HG03558 (cell line): ENCODE measurements at regions not wholly inside any gene's neighbourhood (a gene's known extent, or its start where the extent isn't known, plus 50 kb on each side); places are given as distances from the start of the nearest gene placed in this dataset.

Experiments used
- ATAC-seq: cut with Tn5 transposase; IDR thresholded peaks from one replicate; pipeline ENCODE4 v1.9.1; 2021; ENCODE audit warnings: moderate number of reproducible peaks; ENCODE audit not compliant: unreplicated experiment; ENCODE audit errors: extremely low read depth

DNA sequence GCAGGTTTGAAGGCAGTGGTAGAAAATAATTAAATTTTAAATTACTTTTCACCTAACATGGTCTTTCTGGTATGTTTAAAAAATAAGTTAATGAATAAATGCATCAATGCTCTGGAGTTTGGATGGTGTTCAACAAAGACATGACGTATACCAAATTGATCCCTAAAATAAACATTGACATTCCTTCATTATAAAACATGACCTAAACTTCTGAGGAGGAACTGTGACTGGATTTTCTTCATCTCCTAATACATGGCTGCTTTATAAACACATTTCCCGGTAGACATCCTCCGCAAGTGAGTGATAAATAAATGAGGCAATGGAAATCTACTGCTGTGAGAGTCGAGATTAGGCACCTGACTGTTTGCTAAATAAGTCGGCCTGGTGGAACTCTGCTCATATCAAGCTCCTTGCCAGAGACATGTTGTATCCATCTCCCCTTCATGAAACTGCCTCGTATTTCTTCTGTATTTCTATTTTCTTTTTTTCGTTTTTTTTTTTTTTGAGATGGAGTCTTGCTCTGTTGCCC, 362.3 kb downstream of the RNF144A start:
- no peak for ATAC-seq

DNA sequence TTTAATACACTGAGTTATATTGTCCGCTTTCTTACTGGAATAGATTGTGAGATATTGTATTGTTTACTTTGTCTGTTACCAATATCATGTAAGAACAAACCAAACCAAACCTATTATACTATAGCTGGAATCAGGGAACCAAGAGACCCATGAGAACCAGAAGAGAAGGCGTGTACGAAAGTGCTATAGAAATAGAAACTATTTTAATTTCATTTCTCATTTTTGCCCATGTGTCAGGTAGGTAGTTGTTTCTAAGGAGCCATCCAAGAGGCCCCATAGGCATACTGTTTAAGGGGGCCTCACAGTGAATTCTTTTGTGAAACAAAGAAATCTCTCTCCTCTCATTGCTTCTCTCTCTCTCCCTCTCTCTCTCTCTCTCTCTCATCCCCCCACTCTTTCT, 363.6 kb downstream of the RNF144A start:
- no peak for ATAC-seq

- no peak for ATAC-seq
Observed at GRCh38 chr2:7281231-7282201, 364.3 kb downstream of the RNF144A start.

- ATAC-seq: no peak
Observed at GRCh38 chr2:7286120-7286519, 368.9 kb downstream of the RNF144A start.

GRCh38 chr2:7288484-7288883, 371.3 kb downstream of the RNF144A start:
- no peak for ATAC-seq

DNA sequence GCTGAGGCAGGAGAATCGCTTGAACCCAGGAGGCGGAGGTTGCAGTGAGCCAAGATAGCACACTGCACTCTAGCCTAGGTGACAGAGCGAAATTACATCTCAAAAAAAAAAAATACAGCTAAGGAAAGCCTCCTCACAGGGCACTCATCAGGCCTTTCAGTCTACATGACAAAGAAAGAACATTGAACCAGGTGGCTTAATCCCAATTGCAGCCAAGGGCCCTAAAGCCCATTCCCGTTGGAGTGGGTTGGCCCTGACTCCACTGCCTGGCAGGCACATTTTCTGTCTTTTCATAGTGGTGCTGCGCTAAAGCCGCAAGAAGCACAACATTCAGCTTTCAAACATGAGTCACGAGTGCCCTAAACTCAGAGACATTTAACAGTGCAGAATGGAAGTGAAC, 372.5 kb downstream of the RNF144A start:
- ATAC-seq: no peak

GRCh38 chr2:7292154-7292691, 375.0 kb downstream of the RNF144A start:
- ATAC-seq: no peak

GRCh38 chr2:7309582-7309981, 392.4 kb downstream of the RNF144A start:
- ATAC-seq: no peak

DNA sequence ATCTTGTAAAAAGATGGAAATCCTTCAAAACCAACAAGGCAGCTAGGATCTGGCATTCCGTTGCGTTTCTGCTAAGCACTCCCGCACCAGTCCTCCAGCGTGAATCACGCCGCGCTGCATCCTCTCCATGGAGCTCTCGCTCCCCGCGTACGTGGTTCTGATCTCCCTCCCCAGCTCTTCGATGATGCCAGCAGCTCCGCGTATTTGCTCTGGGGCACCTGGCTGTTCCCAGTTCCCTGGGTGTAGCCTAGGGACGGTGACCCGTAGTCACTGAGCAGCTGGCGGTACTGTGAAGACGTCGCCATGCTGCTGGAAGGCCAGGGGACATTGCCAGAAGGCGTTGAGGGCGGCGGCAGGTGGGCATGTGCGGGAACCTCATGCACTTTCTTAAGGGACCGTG, 407.5 kb downstream of the RNF144A start:
- no peak for ATAC-seq

DNA sequence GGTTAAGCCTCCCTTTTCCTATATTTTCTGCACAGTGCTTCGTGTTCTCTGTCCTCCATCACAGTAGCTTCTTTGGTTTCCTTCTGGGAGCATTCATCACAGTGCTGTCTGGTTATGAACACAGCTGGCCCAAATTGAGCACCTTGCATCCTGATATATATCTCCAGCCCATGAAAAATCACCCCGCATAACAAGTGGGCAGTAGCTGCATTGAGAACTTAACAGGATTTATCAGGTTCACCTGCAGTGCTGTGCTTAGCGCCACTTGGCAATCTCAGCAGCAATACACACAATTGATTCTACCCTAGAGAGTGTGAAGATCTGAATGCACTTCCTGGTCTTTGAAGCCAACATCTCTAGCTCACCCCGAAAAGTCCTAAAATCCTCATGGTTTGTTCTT, 408.0 kb downstream of the RNF144A start:
- no peak for ATAC-seq

DNA sequence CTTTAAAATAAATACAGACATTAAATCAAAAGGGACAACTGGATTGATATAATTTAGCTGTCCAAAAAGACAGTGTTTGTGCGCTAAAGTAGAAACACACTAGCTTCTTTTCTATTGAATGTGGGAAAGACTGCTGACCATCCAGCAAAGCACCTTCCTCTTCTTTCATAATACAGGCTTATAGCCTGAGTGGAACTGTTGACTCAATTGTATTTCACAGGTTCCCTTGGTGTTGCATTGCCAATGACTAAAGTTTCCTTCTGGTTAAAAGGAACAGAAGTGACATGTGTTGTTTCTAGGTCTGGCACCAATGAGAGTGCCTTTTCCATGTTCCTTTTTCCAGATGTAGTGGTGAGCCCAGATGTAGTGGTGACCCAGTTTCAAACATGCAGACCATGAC, 412.3 kb downstream of the RNF144A start:
- ATAC-seq: no peak

- no peak for ATAC-seq
Observed at GRCh38 chr2:7333189-7333765, 416.1 kb downstream of the RNF144A start.

DNA sequence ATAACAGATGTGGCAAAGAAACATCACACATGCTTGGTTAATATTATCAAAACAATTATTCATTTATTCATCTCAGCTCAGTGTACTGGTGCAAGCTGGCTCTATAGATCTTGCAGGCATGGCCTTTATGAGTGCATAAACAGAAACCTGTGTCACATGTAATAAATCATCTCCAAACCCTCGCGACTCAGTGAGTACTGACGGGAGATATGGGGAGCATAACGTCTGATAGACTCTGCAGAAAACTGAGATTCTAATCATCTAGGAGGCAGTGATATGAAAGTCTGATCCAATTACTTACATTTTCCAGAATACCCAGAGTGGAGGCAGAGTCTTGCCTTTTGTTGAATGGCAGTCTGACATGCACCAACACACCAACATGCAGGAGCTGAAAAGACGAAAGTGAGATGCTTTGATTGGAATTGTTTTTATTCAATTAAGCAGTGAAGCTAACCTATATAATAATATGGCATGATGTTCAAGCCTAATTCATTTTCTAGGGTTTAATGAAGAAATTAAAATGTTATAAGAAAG, 416.8 kb downstream of the RNF144A start:
- no peak for ATAC-seq

- no peak for ATAC-seq
Observed at GRCh38 chr2:7338961-7339360, 421.7 kb downstream of the RNF144A start.

GRCh38 chr2:7346336-7346735, 429.1 kb downstream of the RNF144A start:
- no peak for ATAC-seq

GRCh38 chr2:7348761-7349160, 431.5 kb downstream of the RNF144A start:
- ATAC-seq: no peak

DNA sequence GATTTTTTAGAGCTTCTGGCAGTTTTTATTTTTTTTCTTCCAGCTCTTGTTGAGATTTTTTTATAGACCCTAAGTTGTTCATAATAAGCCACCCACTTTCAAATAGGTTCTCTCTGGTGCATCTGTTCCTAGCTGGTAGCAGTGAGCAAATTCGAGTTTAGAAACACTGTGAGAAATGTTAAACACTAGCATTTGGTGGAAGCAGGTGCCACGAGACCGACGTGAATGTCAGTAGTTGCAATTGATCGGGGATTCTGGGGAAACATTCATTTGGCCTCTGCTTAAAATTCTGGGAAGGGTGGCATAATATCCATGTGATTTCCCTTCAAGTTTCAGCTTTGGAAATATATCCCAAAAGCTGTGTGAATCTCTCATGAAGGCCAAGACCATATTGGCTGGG, 435.0 kb downstream of the RNF144A start:
- ATAC-seq: no peak

GRCh38 chr2:7353571-7353970, 436.4 kb downstream of the RNF144A start:
- ATAC-seq: no peak

GRCh38 chr2:7355781-7356180, 438.6 kb downstream of the RNF144A start:
- ATAC-seq: no peak

GRCh38 chr2:7356909-7357584, 439.8 kb downstream of the RNF144A start:
- ATAC-seq: no peak
